HG02973 (cell line): ENCODE measurements at regions not wholly inside any gene's neighbourhood (a gene's known extent, or its start where the extent isn't known, plus 50 kb on each side); places are given as distances from the start of the nearest gene placed in this dataset.

Source experiments
- ATAC-seq: cut with Tn5 transposase; IDR thresholded peaks from one replicate; pipeline ENCODE4 v1.9.1; 2021; ENCODE audit warnings: moderate library complexity; ENCODE audit not compliant: unreplicated experiment

DNA sequence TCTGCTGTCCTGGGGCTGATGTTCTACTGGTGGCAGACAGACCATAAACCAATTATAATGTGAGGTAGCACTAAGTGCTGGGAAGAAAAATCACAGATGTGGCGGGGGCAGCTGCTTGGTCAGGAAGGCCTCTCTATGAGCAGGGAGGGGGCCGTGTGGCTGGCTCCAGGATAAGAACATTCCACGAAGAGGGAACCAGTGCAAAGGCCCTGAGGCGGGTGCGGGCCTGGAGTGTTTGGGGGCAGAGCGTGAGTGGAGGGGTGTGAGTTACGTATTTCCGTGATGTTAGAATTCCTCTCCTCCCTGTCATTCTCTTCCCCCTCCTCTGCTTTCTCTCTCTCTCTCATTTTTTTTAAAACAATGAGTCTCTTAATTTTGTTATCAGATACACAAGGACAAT is 67.2 kb downstream of the CEBPB start:
- no peak for ATAC-seq

DNA sequence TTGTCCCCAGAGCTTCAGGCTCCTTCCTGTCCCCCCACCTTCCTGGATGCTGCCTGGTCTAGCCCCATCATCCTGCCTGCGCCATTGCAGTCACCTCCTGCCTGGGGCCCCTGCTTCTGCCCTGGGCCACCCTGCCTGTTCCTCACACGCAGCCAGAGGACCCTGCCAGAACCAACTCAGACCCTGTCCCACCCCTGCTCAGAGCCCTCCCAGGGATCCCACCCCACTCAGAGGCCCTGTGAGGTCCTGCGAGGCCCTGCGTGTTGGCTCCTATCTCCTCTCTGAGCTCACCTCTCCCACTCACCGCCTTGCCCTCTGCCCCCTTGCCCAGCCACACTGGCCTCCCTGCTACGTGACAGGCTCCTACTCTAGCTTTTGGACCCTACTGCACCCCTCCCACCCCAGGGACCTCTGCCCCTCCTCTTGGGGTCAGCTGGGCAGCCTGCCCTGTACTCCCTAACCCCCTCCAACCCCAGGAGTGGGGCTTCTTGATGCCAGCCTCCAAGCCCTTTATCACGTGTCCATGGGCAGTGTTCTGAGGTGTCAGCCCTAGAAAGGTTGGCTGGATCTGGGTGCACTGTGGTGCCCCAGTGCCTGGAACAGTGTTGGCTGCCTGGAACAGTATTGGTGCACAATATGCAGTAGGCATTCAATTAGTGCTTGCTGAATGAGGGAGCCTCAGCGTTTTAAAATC is 68.3 kb downstream of the CEBPB start:
- no peak for ATAC-seq

DNA sequence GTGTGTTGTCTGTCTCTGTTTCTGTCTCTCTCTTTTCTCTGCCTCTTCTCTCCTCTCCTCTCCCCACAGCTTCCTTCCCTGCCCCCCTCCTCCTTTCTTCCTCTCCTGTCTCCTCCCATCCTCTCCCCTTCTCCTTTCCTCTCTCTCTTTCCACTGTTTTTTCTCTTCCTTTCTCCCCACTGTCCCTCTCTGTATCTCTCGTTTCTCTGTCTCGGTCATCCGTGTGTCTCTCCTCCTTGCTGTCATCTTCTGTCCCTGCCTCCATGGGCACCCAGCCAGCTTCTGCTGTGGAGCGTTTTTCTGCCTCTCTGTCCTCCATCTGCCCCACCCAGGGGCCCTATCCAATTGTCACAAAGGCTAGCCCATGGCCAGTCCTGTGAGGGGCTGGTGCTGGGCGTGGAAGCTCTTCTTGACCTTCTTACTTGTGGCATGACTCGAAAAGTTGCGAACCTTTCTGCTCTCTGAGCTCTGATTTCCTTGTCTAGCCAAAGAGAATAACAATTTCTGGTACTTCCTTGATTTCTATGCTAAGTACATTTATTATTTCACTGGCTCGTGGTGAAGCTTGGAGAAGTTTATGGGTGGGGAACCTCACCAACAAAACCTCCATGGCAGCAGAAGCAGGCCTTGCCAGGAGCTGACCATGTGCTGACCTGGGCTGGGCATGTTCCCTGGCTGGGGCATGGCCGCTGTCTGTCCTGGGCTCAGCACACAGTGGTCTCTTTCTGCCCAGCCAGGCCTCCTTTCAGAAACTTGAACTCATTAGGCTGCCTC is 69.3 kb downstream of the CEBPB start:
- no peak for ATAC-seq

DNA sequence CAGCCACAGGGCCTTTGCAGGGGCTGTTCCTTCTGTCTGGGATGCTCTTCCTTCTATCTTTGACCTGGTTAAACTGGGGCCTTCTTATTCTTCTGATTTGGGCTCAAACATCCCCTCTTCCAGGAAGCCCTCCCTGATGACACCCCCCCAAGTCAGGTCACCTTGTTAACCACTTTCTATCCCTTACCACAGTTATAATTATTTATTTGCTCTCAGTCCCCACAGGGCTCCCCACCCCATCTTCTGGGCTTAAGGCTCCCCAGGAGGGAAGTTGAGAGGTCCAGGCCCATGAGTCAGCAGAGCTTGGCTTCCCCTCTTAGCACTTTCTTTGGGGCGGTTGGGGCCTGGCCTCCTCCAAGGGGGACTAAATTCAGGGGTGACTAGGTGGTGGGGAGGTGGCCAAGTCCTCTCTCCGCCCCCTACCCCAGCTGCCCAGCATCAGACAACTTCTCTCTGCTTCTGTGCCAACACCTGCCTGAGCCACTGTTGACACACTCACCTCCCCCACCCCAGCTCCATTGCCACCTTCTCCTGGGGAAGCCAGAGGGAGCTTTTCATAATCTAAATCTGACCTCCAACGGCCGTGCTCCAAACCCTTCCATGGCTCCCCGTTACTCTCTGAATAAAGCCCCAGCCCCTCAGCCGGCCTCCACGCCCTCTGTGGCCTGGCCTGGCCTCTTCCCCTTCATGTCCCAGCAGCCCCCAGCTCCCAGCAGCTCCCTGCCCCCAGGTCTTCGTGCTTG is 70.0 kb downstream of the CEBPB start:
- no peak for ATAC-seq

DNA sequence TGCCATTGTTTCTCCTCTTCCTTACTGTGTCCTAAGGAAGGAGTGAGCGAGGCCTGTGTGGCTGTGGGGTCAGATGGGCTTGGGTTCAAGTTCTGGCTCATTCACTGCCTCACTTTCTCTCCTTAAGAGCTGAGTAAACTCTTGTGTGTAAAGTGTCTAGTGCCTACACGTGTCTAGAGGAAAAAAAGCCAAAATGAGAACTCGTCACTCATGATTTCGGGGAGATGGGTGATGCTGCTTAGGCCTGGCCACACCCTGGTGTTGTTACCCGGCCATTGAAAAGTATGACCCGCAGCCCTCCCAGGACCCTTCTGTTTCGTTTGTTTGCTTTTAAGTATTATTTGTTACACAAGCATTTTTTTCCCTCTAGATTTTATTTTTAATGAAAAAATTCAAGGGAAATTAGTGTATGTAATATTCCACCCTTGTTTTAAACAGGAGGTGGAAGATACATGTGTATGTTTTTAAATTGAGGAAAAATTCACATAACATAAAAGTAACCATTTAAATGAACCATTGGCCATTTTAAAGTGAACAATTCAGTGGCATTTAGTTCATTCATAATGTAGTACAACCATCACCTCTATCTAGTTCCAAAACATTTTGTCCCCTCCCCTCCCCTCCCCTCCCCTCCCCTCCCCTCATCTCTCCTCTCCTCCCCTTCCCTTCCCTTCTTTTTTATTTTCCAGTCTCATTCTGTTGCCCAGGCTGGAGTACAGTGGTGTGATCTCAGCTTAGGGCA is 71.0 kb downstream of the CEBPB start:
- no peak for ATAC-seq

DNA sequence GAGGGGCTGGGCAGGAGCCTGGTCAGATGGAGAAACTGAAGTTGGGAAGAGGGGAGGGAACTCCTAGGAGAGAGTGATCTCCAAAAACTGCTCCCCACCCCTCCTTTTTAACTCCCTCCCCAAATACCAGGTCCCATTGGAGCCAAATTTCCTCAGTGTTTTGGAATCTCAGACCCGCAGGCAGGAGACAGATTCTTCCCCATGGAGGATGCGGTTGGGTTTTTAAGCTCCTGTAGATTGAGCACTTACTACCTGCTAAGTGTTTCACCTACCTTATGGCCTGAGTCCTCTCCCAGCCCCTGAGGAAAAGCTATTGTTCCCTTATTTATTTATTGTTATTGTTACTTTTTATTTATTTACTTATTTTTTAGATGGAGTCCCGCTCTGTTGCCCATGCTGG is 73.2 kb downstream of the CEBPB start:
- no peak for ATAC-seq

DNA sequence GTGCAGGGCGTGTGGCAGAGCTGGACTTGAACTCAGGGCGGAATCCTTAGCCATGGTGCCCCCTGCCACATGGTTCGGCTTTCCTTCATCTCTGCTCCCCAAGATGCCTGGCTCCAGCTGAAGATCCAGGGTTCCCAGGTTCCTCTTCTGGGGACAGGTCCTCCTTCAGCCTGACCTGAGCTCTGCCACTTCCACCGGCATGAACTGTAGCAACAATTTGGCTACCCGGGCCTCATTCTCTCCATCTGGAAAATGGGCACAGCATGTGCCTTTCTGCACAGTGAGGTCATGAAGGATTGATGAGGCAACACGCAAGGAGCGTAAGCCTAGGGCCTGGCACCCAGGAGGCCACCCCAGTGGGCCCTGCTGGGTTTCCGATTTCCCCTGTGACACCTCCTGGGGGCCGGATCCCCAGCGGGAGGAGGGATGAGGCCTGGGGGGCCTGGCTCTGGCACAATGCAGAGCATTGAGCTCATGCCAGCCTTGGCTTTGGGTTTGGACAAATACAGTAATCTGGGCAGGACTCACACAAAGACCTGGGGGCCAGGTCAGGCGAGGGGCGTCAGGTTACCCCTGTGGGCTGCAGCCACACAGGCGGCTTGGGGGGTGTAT is 74.0 kb downstream of the CEBPB start:
- ATAC-seq, result no peak

DNA sequence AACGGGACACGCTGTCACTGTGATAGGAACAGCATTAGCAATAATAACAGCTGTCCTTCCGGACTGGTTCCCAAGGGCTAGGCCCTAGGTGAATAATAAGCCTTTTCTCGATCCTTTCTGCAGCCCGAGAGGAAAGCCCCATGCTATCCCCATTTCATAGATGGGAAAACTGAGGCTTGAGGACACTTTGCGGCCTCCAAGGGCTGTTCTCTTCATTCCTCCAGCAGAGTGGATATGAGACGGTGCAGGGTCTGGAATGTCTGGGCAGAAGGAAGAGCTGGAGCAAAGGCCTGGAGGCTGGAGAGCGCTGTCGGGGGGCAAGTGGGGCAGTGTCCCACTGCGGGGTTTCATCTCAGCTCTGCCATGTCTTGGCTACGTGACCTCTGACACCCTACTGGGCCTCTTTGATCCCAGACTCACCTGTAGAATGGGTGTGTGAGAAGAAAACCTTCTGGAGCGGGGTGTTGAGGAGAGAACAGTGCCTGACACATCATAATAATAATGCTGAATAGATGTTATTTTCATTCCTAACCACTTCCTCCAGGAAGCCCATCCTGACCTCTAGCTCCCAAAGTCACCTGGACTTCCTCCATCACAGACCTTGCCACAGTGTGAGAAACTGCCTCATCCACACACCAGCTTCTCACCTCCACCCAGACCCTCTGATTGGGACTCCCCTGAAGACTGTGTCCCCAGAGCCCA is 74.8 kb downstream of the CEBPB start:
- ATAC-seq, result no peak

DNA sequence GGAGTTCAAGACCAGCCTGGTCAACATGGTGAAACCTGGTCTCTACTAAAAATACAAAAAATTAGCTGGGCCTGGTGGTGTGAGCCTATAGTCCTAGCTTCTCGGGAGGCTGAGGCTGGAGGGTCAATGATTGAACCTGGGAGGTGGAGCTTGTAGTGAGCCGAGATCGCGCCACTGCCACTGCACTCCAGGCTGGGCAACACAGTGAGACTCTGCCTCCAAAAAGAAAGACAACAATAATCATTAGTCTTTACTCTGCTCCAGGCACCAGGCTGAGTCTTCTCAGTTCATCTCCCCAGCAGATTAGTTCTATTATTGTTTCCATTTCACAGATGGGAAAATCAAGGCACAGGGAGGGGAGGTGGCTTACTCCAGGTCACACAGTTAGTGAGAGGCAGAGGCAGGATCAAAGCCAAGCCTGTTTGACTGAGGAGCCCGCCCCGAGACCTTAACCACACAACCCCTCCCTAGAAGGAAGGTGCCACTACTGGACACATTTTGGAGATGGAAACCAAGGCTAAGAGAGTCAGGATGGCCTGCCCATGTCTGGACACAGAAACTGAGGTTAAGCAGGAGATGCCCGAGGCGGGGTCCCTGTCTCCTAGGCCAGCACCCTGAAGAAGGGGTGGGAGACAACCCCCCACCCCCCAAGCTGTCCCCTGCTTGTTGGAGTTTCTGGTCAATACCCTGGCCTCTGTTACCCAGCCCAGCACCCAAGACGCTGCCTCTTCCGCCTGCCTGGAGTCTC is 75.8 kb downstream of the CEBPB start:
- no peak for ATAC-seq

DNA sequence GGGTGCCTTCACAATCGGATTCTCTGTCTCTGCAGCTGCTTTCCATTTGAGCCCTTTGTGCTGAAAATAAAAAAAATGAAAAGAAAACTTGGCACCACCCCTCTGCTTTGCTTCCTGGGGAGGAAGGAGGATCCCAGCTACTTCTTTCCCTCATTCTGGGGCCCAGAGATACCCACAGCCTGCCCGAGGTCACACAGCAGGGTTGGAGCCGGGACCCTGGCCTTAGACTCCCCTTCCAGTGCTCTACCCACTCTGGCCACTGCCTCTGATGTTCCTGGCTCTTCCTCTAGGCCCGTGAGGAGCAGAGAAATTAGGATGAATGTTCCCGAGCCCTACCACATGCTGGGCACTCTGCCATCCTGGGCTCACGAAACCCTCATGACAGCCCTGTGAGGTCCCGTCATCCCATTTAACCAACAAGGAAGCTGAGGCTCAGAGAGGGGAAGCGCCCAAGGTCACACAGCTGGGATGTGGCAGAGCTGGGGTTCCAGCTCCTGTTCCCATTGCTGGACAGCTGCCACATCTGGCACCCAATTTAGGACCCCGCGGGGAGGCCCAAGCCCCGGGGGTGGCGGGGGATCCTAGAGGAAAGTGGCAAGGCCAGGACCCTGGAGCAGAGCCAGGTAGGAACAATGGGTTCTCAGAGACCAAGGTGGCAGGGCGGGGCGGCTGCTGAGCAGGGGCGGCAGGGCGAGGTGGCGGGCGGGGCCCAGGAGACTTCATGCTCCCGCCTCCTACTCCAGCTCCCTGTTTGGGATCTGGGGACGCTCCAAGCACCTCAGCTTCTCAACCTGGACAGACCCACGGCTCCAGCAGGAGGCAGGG is 76.6 kb downstream of the CEBPB start:
- no peak for ATAC-seq

DNA sequence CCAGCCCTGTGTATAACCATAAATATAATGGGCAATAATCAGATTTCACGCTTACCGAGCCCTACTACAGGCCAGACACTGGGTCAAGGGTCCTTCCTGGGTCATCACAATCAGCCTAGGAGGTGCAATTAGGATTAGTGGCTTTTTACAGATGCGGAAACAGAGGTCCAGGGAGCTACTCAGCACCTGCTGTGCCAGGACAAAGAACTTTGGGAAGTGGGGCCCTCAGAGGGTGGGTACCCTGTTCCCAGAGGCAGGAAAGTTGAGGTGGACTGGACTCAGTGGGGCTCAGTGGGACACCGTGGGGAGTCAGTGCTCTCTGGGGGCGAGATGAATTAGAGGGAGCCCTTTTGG is 77.2 kb downstream of the CEBPB start:
- ATAC-seq, result no peak

DNA sequence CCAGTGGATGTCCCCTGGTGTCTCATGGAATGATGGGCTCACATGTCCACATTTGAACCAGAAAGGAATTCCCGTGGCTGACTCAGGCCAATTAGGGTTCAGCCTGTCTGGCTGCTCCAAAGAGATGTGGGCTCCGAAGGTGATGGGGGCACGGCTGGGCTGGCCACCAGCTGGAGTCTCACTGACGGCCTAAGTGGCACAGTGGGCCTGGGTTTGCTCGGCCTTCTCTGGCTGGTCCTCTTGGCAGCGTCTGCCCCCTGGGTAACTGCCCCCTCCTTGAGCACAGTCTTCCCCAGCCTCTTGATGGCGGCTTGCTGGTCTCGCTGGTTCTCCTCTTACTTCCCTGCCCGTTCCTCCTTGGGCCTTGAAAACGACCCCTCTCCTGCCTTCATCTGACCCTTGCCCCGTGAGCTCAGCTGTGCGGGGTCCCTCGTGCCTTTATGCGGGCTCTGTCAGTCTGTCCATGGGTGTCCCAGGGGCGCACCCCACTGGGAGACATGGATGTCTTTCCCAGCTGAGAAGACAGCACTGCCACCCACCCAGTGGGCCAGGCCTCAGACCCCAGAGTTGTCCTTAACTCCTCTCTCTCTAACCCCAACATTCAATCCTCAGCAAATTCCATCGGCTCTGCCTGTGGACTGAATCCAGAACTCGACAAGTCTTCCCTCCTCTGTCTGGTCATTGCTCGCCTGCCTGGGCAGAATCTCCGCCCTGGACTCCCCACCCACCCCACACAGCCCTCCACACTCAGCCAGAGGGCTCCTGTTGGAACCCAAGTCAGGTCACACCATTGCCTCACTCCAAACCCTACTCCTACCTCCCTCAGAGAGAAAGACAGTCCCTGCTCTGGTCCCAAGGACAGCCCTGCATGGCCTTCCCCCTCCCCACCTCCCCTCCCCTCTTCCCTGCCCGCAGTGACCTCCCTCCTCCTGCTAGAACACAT is 78.7 kb downstream of the CEBPB start:
- no peak for ATAC-seq

DNA sequence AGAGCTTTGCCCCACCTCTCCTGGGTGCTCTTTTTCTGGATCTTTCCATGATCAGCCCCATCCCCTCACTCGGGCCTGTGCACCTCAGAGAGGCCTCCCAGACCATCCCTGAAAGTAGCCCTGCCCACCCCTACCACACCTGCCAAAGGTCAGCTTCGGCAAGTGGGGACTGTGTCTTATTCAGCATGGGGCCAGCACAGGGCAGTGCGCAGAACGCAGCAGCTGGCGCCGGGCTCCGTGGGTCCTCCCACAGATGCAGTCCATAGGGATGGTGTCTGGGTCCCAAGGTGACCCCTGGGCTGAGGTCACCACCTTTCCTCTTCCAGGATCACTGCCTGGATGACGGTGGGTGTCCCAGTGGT is 79.4 kb downstream of the CEBPB start:
- ATAC-seq, result no peak

DNA sequence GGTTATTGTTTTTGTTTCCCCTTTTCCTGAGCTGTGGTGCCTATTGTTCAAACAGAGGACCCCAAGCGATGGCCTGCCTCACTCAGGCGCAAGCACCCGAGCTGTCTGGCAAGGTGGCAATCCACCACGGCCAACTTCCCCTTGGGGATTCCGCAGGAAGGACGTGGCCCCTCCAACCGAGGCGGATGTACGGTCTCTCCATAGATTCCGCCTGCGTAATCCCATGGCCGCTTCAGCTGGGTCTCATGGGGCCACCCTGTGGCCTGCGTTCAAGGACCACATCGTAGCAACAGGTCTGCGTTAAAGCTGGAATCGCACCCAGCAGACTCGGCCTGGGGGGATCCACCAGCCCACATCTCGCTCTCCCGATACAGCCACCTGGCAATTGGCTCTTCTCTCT is 79.9 kb downstream of the CEBPB start:
- no peak for ATAC-seq

DNA sequence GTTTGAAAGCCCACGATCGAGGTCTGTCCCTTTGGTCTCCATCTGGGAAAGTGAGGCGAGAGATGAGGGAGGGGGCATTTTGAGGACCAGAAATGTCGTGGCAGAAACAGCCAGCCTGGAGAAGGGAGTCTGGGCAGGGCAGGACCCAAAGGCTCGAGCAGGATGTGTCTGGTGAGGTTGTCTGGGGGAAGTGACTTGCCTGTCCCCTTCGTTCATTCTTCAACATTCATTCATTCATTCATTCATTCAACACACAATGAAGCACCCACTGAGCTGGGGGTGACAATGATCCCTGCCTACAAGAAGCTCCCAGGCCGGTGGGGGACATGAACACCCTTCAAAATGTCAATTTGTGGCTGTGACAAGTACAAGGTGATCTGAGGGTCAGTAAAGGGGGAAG is 80.5 kb downstream of the CEBPB start:
- ATAC-seq, result no peak

DNA sequence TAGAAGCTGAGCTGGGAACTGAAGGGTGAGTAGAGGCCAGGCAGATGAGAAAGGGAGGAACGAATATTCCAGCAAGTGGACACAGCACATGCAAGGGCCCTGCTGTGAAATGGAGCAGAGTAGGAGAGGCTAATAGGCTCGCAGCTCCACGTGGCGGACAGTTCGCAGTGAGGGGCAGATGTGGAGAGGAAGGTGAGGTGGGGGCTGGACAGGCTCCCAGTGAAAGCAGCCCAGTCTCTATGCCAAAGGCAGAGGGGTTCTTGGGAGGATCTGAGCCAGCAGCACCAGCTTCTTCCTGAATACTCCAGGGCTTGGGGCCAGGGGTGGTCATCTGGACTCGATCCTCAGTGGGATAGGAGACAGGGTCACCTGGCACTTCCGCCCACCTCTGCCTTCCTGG is 81.0 kb downstream of the CEBPB start:
- no peak for ATAC-seq

DNA sequence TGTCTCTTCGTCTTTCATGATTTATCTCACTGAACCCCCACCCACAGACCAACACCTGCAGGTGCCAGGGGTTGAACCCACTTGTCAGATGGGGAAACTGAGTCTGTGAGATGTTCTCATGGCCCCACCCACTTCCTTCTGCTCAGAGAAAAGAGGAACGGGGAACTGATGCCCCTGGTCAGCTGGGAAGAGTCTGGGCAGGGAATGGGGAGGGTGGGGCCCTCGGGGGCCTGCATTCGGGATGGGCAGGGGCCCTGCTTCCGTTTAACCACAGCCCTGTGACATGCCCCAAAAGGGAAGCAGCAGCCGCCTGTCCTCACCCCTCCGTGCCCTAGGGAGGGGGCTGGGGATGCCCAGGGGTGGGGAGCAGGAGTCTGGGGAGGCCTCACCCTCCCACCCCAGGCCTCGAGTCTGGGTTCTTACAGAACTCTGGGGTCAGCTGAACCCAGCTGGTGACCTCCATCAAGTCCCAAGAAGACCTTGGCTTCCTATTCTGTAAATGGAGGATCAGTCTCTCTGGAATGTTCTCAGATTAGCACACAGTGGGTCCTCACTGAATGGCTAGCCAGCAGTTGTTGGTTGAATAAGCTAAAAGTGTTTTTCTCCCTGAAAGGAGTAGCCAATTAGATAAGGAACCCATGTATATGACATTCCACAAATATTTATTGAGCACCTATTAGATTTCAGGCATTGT is 81.5 kb downstream of the CEBPB start:
- ATAC-seq, result no peak
